GM21423 (cell line): ENCODE measurements at regions not wholly inside any gene's neighbourhood (a gene's known extent, or its start where the extent isn't known, plus 50 kb on each side); places are given as distances from the start of the nearest gene placed in this dataset.
A peak's percentile ranks its signal among the peaks of the same experiment; 100 is the strongest.

Experiments used
- ATAC-seq: cut with Tn5 transposase; IDR thresholded peaks from one replicate; pipeline ENCODE4 v1.9.1; 2021; ENCODE audit warnings: mild to moderate bottlenecking, moderate library complexity; ENCODE audit not compliant: unreplicated experiment

DNA sequence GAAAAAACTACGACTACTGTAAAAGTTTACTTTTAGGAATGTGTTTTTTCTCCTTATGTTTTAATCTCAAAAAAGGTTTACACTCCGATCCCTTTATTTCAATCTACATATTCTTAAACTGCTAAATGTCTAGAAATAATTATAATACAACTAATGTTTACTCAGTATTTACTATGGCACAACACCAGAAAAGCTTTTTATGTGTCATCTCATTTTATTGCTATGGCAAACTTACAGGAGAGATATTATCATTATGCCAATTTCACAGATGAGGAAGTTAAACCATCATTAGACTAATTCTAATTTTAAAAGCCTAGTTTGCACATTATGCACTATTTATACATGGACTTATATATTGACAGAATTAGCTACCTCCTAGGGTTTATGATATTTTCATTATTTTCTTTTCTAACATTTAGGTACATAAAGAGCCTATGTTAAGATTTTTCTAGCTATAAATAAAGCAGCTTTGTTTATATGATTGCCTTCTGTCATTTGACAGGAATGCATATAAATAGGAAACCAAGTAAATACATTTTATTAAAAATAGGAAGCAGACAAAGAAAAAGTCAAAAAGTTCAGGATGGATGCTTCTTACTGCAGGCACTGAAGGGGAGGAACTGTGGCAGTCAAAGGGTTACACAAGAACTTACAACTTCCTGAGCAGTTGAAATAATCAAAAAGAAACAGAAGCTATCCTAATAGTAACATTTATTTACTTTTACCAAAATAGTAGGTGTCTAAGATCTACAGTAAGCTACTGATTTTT, 442.4 kb downstream of the LTN1 start:
- no peak for ATAC-seq

DNA sequence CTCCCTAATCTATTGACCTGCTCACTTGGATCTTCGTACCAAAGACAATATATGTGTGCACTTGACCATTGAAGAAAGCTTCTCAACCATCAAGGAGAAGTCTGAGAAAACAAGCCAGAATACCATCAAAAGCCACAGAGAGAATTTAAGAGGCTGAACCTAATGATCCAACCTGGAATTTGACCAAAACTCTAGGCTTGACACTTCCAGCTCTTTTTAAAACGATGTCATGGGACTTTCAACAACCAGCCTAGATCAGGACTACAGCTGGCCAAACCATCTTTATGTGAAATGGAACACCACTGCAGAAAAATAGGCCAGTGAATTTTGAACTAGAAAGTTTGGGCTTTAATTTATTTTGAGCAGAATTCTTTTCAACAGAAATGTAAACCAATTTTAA, 444.4 kb downstream of the LTN1 start:
- no peak for ATAC-seq

DNA sequence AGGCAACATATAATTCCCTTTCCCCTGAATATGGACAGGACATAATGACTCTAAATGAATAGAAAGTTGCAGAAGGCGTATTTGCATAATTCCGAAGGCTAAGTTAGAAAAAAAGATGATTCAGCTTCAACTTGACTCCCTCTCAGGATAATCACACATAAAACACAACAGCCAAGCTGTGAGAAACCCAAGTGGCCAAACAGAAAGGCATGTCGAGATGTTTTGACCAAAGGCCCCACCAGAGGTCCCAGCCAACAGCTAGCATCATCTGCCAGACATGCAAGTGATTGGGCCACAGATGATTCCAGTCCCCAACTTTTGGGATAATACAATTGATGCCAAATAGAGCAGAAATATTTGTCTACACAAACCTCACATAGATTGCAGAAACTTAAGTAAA, 444.9 kb downstream of the LTN1 start:
- no peak for ATAC-seq

DNA sequence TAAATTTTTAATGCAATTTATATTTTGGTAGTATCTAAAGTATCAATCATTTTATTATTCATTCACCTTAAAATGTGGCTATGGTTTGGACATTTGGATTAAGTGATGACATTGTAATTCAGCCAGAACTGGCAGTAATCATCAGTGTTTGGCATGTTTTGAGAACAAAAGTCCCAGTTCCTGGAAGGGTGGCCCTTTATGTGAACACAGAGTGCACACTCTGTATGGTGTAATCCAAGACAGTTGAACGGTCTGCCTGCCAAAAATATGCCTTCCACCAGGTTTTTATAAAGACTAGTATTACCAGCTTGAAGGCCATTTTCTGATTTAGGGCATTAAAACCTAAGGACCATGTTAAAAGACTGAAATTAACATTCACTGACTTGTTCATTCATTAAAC, 448.7 kb downstream of the LTN1 start:
- no peak for ATAC-seq

DNA sequence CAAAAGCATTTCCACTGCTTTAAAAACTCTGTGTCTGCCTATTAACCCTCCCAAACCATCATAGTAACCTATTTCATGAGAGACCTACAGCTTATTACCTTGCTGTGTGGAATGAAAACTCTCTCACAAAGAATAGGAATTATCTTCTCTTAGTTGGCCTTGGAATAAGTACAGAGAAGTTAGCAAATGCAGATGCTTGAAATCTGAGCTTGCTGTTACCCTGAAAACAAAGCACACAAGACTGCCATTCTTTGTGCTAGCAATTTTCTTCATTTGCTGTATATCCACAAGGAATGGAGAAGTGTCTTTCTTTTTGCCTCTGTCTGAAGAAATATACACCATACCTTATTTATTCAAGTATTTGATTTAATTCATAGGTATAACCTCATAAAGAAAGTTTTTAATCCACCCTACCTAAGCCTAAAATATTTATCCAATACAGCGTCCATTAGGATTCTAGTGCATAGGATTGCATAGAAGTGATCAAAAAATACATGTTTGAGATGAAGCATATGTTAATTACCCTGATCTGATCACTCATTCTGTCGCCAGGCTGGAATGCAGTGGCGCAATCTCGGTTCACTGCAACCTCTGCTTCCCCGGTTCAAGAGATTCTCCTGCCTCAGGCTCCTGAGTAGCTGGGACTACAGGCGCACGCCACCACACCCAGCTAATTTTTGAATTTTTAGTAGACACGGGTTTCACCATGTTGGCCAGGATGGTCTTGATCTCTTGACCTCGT, 451.1 kb downstream of the LTN1 start:
- ATAC-seq = no peak

DNA sequence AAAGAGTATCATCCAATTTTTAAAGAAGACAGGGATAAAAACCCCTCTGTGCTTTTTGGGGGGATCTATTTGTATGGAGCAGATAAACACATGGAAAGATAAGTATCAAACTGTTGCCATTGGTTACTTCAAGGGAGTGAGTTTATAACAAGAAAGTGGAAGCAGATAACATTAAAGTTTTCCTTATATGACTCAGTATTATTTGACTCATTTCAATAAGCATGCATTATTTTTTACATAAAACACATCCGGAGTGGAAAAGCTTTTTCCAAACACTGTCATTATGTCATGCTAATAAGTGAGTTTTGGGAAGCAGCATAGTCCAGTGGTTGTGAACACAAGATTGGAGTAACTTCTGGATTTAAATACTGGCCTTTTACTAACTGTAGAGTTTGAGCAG, 452.2 kb downstream of the LTN1 start:
- no peak for ATAC-seq

DNA sequence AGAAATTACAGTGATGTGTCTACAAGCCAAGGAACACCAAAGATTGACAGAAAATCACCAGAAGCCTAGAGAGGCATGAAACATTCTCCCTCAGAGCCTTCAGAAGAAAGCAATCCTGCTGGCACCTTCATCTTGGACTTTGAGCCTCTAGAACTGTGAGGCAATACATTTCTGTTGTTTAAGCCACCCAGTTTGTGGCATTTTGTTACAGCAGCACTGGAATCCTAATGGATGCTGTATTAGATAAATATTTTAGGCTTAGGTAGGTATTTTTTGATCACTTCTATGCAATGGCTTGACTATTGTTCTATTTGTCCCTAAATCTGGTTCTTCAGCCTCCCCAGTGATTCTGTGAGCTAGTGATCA, 453.1 kb downstream of the LTN1 start:
- ATAC-seq = no peak

DNA sequence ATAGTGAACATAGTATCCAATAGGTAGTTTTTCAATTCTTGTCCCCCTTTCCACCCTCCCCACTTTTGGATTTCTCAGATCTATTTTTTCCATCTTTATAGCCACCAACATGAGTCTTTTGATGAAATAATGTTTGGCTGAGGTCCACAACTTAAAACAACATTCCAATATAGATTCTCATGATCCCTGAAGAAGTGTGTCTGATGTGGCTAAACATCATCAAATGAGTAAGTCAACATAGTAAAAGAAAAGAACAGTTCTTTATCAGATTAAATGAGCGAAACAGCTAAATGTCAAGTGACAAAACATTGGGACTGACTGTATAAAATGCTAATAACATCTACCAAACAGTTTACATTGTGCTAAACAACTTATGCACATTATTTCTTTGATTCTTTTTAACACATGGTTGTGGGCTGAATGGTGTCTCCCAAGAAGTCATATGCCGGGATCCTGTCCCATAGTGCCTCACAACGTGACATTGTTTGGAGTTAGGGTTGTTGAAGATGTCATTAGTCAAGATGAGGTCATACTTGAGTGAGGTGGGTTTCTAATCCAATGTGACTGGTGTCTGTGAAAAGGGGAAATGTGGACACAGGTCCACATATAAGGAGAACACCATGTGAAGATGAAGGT, 453.6 kb downstream of the LTN1 start:
- no peak for ATAC-seq

DNA sequence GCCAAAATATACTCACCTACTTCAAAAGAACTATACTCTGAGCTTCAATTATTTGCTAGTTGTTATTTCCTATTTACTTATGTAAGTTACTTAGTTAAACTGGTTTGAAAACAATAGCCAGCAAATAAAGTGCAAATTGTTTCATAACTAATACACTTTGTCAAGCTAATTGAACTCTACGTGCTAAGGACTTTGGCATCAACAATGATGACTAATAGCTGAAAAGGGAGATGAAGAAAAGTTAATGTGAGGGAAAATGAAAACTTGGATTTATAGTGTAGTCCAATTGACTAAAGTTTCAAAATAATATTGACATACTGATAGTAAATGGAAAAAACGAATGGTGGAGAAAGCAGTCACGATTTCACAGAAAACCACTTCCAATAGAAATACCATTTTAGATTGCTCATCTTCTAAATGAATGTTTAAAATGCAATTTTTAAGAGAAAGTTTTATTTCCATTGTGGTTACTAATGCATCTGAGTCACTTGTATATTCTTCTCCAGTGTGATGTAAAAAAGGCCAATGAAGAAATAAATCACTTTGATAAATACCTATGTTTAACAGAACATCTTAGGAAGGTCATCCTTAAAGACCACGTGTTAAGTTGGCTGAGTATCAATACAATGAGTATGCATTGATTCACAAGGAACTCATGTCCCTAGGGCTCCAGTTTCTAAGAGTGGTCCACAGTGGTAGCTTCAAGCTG, 455.2 kb downstream of the LTN1 start:
- ATAC-seq = no peak

DNA sequence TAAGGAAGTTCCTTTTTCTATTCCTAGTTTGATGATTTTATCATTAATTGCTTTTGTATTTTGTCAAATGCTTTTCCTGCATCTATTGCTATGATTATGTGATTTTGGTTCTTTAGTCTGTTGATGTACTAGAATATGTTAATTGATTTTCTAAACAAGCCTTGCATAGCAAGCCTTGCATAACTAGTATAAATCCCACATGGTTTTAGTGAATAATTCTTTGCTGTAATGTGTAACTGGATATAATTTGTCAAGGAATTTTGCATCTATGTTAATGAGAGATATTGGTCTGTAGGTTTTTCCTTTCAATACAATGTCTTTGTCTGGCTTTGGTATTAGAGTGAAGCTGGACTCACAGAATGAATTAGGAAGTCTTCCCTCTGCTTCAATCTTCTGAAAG, 460.2 kb downstream of the LTN1 start:
- no peak for ATAC-seq

DNA sequence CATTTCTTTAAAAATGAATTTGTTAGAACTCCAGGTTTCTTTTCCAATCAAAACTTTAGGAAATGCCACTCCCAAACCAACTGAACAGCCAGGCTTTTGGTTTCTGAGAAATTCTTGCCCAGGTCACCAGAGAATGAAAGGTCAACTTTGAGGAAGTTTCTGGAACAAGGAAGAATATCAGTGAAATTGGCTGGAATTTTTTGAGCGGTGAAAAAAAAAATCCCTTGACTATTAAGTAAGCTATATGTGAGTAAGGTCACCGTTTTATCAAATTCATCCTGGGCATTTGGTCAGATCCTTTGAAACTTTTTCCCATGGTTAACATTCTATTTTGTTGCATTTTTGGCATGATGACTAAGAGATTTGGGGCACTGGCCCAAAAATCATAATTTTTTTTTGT, 469.3 kb downstream of the LTN1 start:
- no peak for ATAC-seq

DNA sequence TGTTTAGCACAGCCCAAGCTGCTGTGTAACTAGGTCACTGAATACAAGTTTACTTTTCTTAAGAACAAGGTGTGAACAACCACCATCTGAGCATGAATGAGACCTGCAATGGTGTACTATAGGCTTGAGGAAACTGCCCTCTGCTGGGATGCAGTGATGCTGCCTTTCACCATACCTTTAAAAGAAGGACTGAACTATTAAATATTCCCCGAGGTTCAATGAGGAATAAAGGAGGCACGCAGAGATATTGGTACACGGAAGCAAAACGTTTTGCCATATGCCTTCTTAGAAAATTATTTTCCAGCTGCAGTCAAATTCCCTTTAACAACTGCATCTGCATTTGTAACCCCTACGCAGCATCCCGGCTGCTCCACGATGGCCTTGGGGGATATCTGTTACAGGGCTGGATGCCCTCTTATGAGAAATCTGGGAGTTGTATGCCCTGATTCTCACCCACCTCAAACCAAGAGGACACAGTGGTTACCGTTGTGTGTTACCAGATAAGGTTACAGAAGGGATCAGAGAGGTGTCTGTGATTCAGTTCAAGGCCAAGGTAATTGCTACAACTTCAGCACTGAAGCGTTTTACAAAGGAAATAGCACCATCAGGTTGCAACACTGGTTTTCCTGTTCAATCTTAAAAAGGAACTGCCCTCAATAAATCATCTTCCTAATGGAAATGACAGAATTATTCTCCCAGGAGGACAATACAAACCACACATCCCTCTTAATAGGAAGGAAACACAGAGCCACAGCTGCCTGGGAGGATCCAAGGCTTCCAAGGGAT, 470.5 kb downstream of the LTN1 start:
- no peak for ATAC-seq

DNA sequence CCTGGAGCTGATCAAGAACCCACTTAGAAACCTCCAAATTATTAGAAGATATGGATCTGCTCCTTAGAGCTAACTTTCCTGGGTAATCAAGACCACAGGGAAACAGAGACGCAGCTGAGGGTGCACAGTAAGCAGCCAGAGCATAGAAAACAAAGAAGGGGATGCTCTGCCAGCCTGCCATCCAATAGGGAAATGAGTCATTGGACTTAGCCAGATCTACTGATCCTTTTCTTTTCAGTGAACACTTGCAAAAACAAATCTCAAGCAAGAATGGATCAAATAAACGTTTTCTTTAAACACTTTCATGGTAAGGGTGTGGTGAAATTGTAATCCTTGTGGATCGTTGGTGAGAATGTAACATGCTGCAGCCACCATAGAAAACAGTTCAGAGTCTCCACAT, 474.0 kb downstream of the LTN1 start:
- ATAC-seq = no peak

DNA sequence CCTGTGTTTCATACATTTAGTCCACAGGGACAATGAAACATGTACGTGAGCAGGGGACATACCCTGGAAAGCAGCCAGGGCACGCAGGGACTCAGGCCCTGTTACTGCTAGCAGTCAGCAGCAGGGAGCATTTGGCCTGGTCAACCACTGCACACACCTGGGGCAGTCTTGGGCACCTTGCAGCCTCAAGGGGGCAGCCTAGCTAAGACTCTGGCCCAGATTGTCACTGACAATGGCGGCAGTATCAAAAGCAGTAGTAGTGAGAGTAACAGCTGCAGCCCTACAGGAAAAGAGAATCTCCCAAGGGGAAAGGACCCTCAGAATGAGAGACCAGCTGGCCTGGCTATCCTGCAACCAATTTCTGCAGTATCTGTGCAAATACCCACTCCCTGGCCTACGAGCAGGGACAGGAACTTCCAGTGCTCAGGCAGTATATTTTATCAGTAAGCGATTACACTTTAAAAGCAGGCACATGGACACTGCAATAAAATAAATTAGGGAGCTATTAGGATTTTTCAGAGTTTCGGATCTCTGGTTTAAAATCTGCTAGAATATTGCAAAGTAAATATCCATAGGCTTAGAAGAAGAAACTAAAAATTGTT, 475.6 kb downstream of the LTN1 start:
- peak; percentile 99 for ATAC-seq

DNA sequence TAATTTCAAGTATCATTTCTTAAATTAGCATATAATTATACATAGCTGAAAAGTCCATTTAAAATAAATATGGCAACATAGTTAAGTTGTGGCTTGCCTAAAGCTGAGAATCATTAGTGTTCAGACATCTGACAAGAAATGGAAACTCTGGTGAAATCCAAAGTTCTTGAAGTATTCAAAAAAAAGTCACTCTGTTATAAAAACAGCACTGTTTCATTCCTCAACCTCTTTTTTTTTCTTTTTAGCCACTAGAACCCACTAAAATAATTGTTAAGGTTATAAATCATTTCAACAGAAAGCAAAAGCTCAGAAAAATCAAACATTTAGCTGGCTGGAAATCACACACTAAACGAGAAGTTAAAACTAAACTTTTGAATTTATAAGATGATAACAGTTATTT, 476.7 kb downstream of the LTN1 start:
- ATAC-seq = no peak

DNA sequence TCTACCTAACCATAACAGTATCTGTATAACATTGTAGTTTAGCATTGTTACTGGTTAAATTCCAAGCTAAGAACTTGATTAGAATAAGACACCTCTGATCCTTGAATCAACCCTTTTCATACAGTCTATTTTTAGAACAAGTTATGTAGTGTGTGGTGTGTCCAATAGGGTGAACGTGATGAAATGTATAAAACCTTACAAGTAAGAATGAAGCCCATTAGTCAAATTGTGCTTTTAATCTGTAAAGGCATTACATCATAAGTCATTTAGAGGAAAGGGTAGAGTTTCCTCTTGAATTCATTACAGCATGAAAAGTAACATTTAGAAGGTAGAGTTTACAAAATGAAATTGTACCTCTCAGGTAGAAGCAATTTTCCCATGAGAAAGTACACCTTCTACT, 479.2 kb downstream of the LTN1 start:
- ATAC-seq = no peak

DNA sequence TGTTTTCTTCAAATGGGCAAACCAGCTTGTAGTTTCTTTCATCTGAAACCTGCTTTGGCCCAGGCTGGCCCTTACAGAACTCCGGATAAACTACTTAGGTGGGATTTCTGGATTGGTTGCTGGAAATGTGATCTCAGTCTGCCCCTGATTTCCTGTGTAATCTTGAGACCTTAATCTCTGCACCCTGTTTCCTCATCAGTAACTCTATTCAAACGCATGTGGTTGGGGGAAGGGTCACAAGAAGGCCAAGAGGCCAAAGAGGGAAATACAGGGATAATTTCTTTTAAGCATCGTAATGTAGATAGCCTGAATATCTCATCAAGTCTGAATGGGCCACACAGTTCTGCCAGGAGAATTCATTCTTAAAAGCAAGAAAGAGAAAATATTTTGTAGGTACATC, 483.6 kb downstream of the LTN1 start:
- no peak for ATAC-seq

DNA sequence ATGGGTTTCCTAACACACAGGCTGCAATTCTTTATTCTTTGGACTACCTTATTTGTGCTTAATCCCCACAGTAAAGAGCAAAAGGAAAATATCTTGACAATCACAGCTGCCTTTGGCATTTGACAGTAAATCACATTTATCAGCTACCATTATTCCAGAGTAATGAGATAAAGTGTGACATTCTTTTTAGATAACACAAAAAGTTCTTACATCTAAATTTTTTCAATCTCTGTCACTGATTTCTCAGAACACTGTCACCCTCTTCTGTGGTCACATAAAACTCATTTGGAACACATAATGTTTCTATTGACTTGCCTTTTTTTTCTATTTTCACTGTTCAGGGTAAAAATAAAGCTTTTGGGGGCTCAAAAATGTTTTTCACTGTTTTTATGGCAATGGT, 484.6 kb downstream of the LTN1 start:
- no peak for ATAC-seq

DNA sequence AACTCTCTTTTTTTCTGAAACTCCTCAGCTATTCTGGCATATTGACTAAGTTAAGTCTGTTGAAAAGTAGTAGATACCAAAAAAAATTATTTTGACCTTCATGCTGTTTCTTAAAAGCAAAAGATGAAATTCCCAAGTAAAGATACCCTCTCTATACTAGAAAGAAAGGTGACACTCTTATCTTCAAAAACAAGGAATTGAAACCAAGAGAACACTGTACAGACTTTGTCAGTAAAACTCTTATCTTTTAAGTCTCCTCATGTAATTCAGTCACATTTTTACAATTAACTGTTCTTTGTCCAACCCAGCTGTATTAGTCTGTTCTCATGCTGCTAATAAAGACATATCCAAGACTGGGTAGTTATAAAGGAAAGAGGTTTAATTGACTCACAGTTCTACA, 496.2 kb downstream of the LTN1 start:
- ATAC-seq = no peak

DNA sequence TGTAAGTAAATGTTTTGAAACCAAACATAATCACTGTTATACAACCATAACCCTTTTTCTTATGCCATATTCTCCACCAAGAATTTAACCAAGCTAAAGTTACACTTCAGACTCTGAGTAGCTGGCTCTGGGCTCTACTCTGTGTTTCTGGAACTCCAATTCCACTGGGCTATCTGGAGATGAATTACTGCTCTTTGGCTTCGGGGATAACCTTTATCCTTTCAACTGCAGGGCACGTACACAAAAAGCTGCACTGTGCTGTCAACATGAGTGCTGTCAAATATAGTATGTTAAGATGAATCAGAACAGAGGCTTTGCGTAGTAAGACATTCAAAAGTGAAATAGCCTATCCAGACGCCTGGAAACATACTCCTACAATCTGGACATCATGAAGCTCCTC, 500.6 kb downstream of the LTN1 start:
- ATAC-seq = no peak
